Type B pancreatic cell (in vitro differentiated cells): ENCODE measurements at regions not wholly inside any gene's neighbourhood (a gene's known extent, or its start where the extent isn't known, plus 50 kb on each side); places are given as distances from the start of the nearest gene placed in this dataset.

Experiments
- DNase-seq: peaks from one replicate; pipeline ENCODE4 v3.0.0; 2021; ENCODE audit warnings: mixed read lengths; ENCODE audit not compliant: unreplicated experiment; ENCODE audit errors: extremely low spot score
- H3K27ac Mint-ChIP-seq: 2 replicates; pipeline ENCODE4 v1.8.0; 2021; ENCODE audit warnings: mild to moderate bottlenecking, mixed read lengths
- H3K27me3 Mint-ChIP-seq: 2 replicates; pipeline ENCODE4 v1.8.0; 2021; ENCODE audit warnings: mixed read lengths
- H3K36me3 Mint-ChIP-seq: 2 replicates; pipeline ENCODE4 v1.8.0; 2021; ENCODE audit warnings: mixed read lengths
- H3K4me1 Mint-ChIP-seq: one replicate; pipeline ENCODE4 v1.8.0; 2021; ENCODE audit warnings: mixed read lengths; ENCODE audit not compliant: unreplicated experiment
- H3K4me3 Mint-ChIP-seq: 2 replicates; pipeline ENCODE4 v1.8.0; 2021; ENCODE audit warnings: mild to moderate bottlenecking, mixed read lengths
- H3K9me3 Mint-ChIP-seq: 2 replicates; pipeline ENCODE4 v1.8.0; 2021; ENCODE audit warnings: mixed read lengths
- TF ChIP-seq, protein P1 (sequence below): fragments of 200-600 bp; sonication (generic); conservative IDR thresholded peaks from 2 replicates; pipeline ENCODE4 v1.5.0; 2021; ENCODE audit warnings: antibody characterized with exemption, mild to moderate bottlenecking

DNA sequence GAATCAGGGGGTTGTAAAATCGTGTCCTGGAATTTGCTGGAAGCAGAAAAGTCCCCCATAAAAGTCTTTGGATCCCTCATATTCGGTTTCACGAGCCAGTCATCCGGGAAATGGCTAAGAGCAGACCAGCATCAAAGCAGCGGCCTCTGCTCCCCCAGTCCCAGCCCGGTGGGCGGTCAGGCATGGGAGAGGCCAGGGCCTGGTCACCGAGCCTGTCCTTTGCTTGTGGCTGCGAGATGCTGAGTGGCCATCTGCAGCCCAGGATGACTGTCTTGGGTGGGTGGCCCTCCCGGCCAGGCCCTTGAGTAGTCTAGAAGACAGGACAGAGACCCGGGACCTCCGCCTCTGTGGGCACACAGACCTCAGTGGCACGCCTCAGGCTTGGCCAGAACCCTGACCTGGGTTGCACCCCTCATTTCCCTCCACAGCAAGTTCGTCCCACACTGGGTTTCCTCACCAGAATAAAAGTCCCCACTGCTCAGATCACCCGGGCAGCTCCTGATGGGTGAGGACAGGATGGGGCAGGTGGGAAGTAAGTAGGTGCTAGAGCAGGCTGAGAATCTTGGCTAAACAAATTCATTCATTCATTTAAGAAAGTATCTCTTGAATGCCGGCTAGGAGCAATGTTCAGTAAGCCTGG is 172.1 kb downstream of the BMP7 start:
- Mint-ChIP-seq H3K4me1 (peaks cover 18% of the 10 kb centered on the region), H3K27me3 (peaks cover 14% of the 10 kb centered on the region), H3K4me3 (no peak overlapping the region), H3K9me3 (no peaks in the 10 kb centered on the region), H3K36me3 (no peaks in the 10 kb centered on the region), H3K27ac (no peak overlapping the region)
- no peak for DNase-seq
- TF ChIP-seq, protein P1, sequence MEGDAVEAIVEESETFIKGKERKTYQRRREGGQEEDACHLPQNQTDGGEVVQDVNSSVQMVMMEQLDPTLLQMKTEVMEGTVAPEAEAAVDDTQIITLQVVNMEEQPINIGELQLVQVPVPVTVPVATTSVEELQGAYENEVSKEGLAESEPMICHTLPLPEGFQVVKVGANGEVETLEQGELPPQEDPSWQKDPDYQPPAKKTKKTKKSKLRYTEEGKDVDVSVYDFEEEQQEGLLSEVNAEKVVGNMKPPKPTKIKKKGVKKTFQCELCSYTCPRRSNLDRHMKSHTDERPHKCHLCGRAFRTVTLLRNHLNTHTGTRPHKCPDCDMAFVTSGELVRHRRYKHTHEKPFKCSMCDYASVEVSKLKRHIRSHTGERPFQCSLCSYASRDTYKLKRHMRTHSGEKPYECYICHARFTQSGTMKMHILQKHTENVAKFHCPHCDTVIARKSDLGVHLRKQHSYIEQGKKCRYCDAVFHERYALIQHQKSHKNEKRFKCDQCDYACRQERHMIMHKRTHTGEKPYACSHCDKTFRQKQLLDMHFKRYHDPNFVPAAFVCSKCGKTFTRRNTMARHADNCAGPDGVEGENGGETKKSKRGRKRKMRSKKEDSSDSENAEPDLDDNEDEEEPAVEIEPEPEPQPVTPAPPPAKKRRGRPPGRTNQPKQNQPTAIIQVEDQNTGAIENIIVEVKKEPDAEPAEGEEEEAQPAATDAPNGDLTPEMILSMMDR = no peak

DNA sequence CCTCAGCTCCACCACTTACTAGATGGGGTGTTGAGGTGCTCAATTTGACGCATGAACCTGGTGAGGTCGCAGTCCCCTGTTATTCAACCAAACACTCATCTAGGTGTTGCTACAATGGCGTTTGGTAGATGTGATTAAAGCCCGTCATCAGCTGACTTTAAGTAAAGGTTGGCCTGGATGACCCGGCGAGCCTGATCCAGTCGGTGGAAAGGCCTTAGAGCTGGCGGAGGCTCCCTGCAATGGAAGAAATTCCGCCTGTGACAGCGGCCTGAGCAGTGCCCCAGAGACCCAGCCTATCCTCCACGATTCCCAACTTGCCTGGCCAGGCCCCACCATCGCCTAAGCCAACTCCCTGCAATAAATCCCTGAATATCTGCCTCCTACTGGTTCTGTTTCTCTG is 171.4 kb downstream of the BMP7 start:
- H3K4me1 Mint-ChIP-seq = peaks cover 16% of the 10 kb centered on the region
- no peak overlapping the region for H3K27ac Mint-ChIP-seq
- TF ChIP-seq, protein P1 = no peak
- H3K36me3 Mint-ChIP-seq = no peaks in the 10 kb centered on the region
- H3K27me3 Mint-ChIP-seq = peaks cover 17% of the 10 kb centered on the region
- no peak overlapping the region for H3K4me3 Mint-ChIP-seq
- no peak for DNase-seq
- no peaks in the 10 kb centered on the region for H3K9me3 Mint-ChIP-seq

DNA sequence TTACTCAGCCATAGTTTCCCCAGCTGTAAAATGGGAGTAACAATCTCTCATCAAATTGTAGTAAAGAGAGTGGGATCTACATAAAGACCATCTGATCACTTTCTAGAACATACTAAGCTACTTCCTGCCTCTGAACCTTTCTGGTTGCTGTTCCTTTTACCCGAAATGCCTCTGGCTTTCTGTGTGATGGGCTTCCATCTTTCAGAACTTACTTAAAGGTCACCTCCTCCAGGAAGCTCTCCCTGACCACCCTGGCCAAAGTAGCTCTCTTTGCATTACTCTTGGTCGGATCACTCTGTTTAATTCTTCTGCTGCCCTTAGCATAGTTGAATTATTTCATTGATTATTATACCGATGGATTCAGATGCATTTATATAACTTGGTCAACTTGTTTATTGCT is 171.0 kb downstream of the BMP7 start:
- no peak overlapping the region for H3K27ac Mint-ChIP-seq
- peaks cover 17% of the 10 kb centered on the region for H3K27me3 Mint-ChIP-seq
- H3K36me3 Mint-ChIP-seq = no peaks in the 10 kb centered on the region
- DNase-seq = no peak
- H3K4me3 Mint-ChIP-seq = no peak overlapping the region
- peaks cover 12% of the 10 kb centered on the region for H3K4me1 Mint-ChIP-seq
- TF ChIP-seq, protein P1 = no peak
- H3K9me3 Mint-ChIP-seq = no peaks in the 10 kb centered on the region

DNA sequence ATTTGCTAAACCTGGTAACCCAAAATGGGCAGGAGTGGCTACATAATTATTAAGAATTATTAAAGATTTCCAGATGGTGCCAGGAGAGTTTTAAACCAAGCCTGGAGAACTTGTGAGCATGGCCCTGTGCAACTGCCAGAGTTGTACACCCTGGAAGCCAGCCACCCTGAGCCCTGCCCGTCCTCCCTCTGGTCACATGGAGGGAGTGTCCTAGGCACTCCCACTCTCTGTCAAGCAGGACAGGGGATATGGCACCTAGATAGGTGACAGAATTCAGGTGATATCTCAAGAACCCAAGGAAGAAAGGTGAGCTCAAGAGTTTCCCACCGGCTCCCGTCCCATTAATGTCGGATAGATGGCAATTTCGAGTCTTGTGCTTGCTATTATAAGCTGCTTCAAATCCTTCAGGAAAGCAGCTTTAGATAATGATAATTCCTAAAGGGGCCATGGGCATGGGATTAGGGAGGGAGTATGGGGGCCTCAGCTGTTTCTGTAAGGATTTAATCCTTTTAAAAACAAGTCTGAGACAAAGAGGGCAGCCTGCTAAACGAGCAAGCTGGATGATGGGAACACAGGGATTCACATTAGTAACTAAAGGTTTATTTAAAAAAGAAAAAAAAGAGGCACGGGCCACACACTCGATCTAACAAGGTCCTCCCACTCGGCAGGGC is 169.1 kb downstream of the BMP7 start:
- Mint-ChIP-seq H3K4me3 (no peak overlapping the region), H3K9me3 (no peaks in the 10 kb centered on the region), H3K36me3 (no peaks in the 10 kb centered on the region), H3K27ac (no peak overlapping the region), H3K4me1 (peaks cover 1% of the 10 kb centered on the region), H3K27me3 (peaks cover 8% of the 10 kb centered on the region)
- TF ChIP-seq, protein P1 = no peak
- DNase-seq = no peak

DNA sequence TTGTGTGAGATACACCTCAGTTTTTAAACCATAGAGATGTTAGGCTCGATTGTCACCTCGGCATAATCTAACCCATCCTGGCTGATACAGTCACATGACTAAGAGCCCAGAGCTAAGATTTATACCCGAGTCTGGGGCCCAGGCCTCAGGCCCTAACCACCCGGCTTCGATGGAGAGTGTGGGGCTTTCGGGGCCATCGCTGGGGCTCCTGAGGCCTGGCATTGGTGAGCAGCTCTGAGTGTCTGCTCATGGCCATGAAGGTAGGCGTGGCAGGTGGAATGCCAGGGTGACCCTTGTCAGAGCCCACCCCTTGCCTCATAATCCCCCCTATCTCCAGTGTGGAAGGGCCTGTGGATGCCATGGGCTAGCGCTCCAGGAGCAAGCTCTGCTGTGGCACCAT is 164.3 kb downstream of the BMP7 start:
- no peak overlapping the region for H3K4me3 Mint-ChIP-seq
- no peaks in the 10 kb centered on the region for H3K36me3 Mint-ChIP-seq
- no peaks in the 10 kb centered on the region for H3K4me1 Mint-ChIP-seq
- no peaks in the 10 kb centered on the region for H3K9me3 Mint-ChIP-seq
- no peak overlapping the region for H3K27ac Mint-ChIP-seq
- DNase-seq = no peak
- TF ChIP-seq, protein P1 = no peak
- peaks cover 15% of the 10 kb centered on the region for H3K27me3 Mint-ChIP-seq
